ENCODE measurements at regions not wholly inside any gene's neighbourhood (a gene's known extent, or its start where the extent isn't known, plus 50 kb on each side); places are given as distances from the start of the nearest gene placed in this dataset.

DNA sequence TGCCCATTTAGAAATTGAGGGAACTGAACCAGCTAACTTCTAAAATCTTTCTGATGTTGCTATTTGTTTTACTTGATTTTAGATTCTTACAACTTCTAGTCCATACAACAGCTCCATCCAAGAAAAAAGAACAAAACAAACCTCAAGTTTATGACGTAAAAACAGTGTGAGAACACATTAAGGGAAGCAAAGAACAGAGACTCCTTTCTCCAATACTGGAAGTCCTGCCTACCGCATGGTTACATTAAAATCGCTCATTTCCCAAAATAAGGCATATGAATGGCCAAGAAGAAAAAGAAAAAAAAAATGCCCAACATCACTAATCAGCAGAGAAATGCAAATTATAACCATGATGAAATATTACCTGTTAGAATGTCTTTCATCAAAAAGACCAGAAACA is 110.0 kb downstream of the TRIB2 start:
- TF ChIP-seq, protein P1, sequence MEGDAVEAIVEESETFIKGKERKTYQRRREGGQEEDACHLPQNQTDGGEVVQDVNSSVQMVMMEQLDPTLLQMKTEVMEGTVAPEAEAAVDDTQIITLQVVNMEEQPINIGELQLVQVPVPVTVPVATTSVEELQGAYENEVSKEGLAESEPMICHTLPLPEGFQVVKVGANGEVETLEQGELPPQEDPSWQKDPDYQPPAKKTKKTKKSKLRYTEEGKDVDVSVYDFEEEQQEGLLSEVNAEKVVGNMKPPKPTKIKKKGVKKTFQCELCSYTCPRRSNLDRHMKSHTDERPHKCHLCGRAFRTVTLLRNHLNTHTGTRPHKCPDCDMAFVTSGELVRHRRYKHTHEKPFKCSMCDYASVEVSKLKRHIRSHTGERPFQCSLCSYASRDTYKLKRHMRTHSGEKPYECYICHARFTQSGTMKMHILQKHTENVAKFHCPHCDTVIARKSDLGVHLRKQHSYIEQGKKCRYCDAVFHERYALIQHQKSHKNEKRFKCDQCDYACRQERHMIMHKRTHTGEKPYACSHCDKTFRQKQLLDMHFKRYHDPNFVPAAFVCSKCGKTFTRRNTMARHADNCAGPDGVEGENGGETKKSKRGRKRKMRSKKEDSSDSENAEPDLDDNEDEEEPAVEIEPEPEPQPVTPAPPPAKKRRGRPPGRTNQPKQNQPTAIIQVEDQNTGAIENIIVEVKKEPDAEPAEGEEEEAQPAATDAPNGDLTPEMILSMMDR (IDR thresholded peaks at IDR 0.05; ENCODE audit: low read depth, low read length): no peak
- no peak for TF ChIP-seq EZH2phosphoT487 (IDR thresholded peaks at IDR 0.05; ENCODE audit: low read depth)

All from OCI-LY3 (cell line).